ENCODE measurements at regions not wholly inside any gene's neighbourhood (a gene's known extent, or its start where the extent isn't known, plus 50 kb on each side); places are given as distances from the start of the nearest gene placed in this dataset.
A peak's percentile ranks its signal among the peaks of the same experiment; 100 is the strongest.

DNA sequence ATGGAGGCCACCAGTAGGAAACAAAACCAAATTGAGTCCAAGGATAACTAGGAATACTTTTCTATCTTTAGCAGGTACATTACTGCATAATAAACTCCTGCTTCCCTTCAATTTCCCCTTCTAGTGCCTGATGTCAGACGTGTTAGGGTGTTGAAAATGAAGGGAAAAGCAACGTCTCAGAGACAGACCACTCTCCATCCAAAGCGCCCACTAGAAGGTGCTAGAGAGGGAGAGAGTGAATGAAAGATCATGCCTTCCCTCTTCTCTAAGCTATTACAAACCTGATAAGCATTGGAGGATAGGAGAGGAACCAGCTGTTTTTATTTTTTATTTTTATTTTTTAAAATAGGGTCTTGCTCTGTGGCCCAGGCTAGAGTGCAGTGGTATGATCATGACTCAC is 64.1 kb downstream of the ZNF641 start:
- ChIA-PET CTCF (interaction anchor here (0.7 to 0.8 kb wide), 2 partner anchors 168 to 333 kb away, joined by 3 read pairs; no protein-coding TSS in a partner anchor), POLR2A (no interaction called here)
- no peak for DNase-seq (ENCODE audit: low read depth, low spot score)

DNA sequence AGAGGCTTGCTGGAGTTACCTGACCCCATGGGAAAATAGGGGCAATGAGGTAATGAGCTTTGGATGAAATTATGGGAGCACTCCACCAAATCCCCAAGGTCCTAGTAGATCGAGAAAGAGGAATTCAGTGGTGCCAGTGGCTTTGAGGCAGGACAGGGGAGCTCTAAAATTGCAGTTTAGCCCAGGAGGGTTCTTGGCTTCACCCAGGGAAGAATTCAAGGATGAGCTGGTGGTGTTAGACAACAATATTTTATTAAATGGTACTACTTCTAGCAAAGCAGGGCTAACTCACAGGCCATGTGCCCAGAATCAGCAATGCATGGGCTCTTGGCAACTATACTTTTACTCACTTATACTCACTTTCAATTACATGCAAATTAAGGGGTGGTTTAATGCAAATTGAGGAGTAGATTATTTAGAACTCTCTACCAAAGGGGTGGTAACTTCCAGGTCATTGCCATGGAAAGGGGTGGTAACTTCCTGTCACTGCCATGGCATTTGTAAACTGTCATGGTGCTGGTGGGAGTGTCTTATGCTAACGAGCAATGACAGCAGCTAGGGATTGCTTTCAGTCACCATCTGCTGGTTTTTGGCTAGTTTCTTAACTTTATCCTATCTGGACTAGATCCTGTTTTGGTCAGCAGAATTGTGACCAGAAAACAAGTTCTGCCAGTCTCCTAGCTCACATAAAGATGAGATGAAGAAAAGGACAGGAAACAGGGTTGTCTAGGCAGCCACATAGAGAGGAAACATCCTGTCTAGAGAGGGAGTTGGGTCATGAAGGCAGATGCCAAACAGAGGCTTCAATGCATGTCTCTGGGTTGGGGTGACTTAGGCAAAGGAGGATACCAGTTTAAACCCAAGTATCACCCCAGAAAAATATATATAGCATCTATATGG is 64.7 kb downstream of the ZNF641 start:
- TF ChIP-seq, protein P1, sequence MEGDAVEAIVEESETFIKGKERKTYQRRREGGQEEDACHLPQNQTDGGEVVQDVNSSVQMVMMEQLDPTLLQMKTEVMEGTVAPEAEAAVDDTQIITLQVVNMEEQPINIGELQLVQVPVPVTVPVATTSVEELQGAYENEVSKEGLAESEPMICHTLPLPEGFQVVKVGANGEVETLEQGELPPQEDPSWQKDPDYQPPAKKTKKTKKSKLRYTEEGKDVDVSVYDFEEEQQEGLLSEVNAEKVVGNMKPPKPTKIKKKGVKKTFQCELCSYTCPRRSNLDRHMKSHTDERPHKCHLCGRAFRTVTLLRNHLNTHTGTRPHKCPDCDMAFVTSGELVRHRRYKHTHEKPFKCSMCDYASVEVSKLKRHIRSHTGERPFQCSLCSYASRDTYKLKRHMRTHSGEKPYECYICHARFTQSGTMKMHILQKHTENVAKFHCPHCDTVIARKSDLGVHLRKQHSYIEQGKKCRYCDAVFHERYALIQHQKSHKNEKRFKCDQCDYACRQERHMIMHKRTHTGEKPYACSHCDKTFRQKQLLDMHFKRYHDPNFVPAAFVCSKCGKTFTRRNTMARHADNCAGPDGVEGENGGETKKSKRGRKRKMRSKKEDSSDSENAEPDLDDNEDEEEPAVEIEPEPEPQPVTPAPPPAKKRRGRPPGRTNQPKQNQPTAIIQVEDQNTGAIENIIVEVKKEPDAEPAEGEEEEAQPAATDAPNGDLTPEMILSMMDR (IDR thresholded peaks at IDR 0.05; ENCODE audit: low read depth, low read length) = no peak
- no peak overlapping the region for H3K4me3 ChIP-seq (ENCODE audit: low read depth, low read length)
- H3K9me3 ChIP-seq (ENCODE audit: control insufficient read depth, insufficient read depth, low read length) = no peaks in the 10 kb centered on the region
- no peak overlapping the region for H3K27ac ChIP-seq (ENCODE audit: low read depth, low read length)
- DNase-seq (ENCODE audit: low read depth, low spot score) = no peak
- POLR2A ChIA-PET = no interaction called here
- CTCF ChIA-PET = no interaction called here
- H3K27me3 ChIP-seq (ENCODE audit: control insufficient read depth, insufficient read depth, low read length) = no peaks in the 10 kb centered on the region

More for the DNA sequence above, 64.1 kb downstream of the ZNF641 start:
- TF ChIP-seq, protein P1 (IDR thresholded peaks at IDR 0.05; ENCODE audit: low read depth, low read length) = peak; percentile 48
- H3K9me3 ChIP-seq (ENCODE audit: control insufficient read depth, insufficient read depth, low read length) = no peaks in the 10 kb centered on the region
- H3K27me3 ChIP-seq (ENCODE audit: control insufficient read depth, insufficient read depth, low read length) = no peaks in the 10 kb centered on the region
- H3K27ac ChIP-seq (ENCODE audit: low read depth, low read length) = no peak overlapping the region
- no peak overlapping the region for H3K4me3 ChIP-seq (ENCODE audit: low read depth, low read length)

DNA sequence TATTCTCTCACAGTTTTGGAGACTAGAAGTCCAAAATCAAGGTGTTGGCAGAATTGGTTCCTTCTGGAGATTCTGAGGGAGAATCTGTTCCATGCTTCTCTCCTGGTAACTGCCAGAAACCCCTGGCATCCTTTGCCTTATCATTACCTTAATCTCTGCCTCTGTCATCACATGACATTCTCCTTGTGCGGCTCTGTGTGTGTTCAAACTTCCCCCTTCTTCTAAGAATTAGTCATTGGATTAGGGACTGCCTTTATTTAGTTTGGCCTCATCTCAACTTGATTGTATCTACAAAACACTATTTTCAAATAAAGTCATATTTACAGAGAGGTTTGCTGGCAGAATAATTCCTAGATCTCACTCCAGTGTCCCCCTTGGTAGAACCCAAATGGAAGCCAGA is 68.9 kb downstream of the ZNF641 start:
- ChIA-PET POLR2A (no interaction called here), CTCF (no interaction called here)

DNA sequence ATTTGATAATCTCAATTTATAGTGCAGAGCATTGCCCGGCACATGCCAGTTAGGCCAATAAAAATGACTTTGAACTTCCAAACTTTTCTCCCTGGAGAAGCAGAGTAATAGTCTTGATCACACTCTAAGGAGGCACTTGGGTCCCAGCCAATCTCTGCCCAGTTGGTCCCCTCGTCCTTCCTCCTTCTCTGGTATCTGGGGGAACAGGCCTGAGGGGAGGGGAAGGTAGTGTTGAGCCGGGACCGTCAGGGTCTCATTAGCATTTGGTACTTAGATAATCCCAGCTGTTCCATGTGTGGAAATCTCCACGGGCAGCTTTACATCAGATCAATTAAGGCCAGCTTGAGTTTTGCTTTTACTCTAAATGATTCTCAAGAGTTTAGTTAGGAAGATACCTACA is 70.1 kb downstream of the ZNF641 start:
- no peaks in the 10 kb centered on the region for H3K27me3 ChIP-seq (ENCODE audit: control insufficient read depth, insufficient read depth, low read length)
- ChIA-PET CTCF (interaction anchor here (2.1 kb wide), 1 partner anchor 17 kb away, joined by 5 read pairs; no protein-coding TSS in a partner anchor), POLR2A (no interaction called here)
- H3K9me3 ChIP-seq (ENCODE audit: control insufficient read depth, insufficient read depth, low read length) = no peaks in the 10 kb centered on the region
- no peak overlapping the region for H3K27ac ChIP-seq (ENCODE audit: low read depth, low read length)
- no peak overlapping the region for H3K4me3 ChIP-seq (ENCODE audit: low read depth, low read length)
- no peak for DNase-seq (ENCODE audit: low read depth, low spot score)
- TF ChIP-seq, protein P1 (IDR thresholded peaks at IDR 0.05; ENCODE audit: low read depth, low read length) = no peak

More for the DNA sequence above, 68.9 kb downstream of the ZNF641 start:
- TF ChIP-seq, protein P1 (IDR thresholded peaks at IDR 0.05; ENCODE audit: low read depth, low read length) = no peak
- Histone ChIP-seq H3K4me3 (ENCODE audit: low read depth, low read length) (no peak overlapping the region), H3K27ac (ENCODE audit: low read depth, low read length) (no peak overlapping the region), H3K9me3 (ENCODE audit: control insufficient read depth, insufficient read depth, low read length) (no peaks in the 10 kb centered on the region), H3K27me3 (ENCODE audit: control insufficient read depth, insufficient read depth, low read length) (no peaks in the 10 kb centered on the region)
- DNase-seq (ENCODE audit: low read depth, low spot score) = no peak

DNA sequence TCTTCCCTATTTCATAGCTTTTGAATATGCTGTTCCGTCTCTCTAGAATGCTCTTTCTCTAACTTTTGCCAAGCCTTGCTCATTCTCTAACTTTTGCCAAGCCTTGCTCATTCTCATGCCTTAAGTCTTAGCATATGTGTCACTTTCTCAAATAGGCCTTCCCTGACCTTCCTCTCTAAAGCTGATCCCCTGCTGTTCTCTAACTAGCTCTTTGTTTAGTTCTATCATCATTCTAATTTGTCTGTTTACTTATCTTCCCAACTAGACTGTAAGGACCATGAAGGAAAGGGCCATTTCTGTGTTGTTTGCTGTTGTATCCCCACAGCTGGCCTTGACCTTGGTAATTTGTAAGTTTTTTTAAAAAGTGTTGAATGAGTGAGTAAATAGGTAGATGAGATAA is 71.1 kb downstream of the ZNF641 start:
- H3K27ac ChIP-seq (ENCODE audit: low read depth, low read length) = no peak overlapping the region
- H3K27me3 ChIP-seq (ENCODE audit: control insufficient read depth, insufficient read depth, low read length) = no peaks in the 10 kb centered on the region
- ChIA-PET POLR2A (interaction anchor here (0.6 kb wide), 1 partner anchor 67 kb away, joined by 3 read pairs; no protein-coding TSS in a partner anchor), CTCF (interaction anchor here (1.1 to 2.1 kb wide), 2 partner anchors 8 to 18 kb away, joined by 3 to 5 read pairs; no protein-coding TSS in a partner anchor)
- TF ChIP-seq, protein P1 (IDR thresholded peaks at IDR 0.05; ENCODE audit: low read depth, low read length) = no peak
- no peaks in the 10 kb centered on the region for H3K9me3 ChIP-seq (ENCODE audit: control insufficient read depth, insufficient read depth, low read length)
- no peak overlapping the region for H3K4me3 ChIP-seq (ENCODE audit: low read depth, low read length)
- no peak for DNase-seq (ENCODE audit: low read depth, low spot score)

All from AG04450 (cell line).